Ascending aorta (tissue), 2 donors: ENCODE measurements at regions not wholly inside any gene's neighbourhood (a gene's known extent, or its start where the extent isn't known, plus 50 kb on each side); places are given as distances from the start of the nearest gene placed in this dataset.

ENCODE experiments used
- DNase-seq, 2 donors: peaks; one replicate each; pipeline ENCODE4 v3.0.0-alpha.2; 2019; ENCODE audit warnings: low spot score in 2 of 2
- H3K27ac ChIP-seq, 2 donors: fragments of 200-600 bp; sonication (generic); one replicate each; pipeline ENCODE4 v1.5.1; 2016 to 2017; ENCODE audit warnings: mild to moderate bottlenecking in 1 of 2
- H3K27me3 ChIP-seq: fragments of 200-600 bp; sonication (generic); one replicate; pipeline ENCODE4 v1.5.1; 2017
- H3K36me3 ChIP-seq, 2 donors: fragments of 200-600 bp; sonication (generic); one replicate each; pipeline ENCODE4 v1.5.1; 2016
- H3K4me1 ChIP-seq, 2 donors: fragments of 200-600 bp; sonication (generic); one replicate each; pipeline ENCODE4 v1.5.1; 2016 to 2017; ENCODE audit warnings: mild to moderate bottlenecking in 1 of 2
- H3K4me3 ChIP-seq, 2 donors: fragments of 200-600 bp; sonication (generic); one replicate each; pipeline ENCODE4 v1.5.1; 2016 to 2017; ENCODE audit warnings: mild to moderate bottlenecking in 1 of 2
- H3K9me3 ChIP-seq, 2 donors: fragments of 200-600 bp; sonication (generic); one replicate each; pipeline ENCODE4 v1.5.1; 2016
- CTCF ChIP-seq, 3 experiments: fragments of 200-600 bp in 2 of 3; fragments of 450-650 bp in 1 of 3; sonication (generic) in 2 of 3; IDR thresholded peaks; one replicate each; pipeline ENCODE4 v1.5.1; 2016 to 2019; ENCODE audit warnings: antibody characterized with exemption in 3 of 3, mild to moderate bottlenecking in 1 of 3, moderate library complexity in 1 of 3
- intact Hi-C: fragments of 100-400 bp; cut with DNase I; formaldehyde crosslinking; loops from one replicate; pipeline ENCODE4 v1.15.1; 2023

- no peaks in the 10 kb centered on the region for H3K27me3 ChIP-seq
- intact Hi-C loops, result no loop called here
- no peaks in the 10 kb centered on the region for H3K4me1 ChIP-seq
- no peaks in the 10 kb centered on the region for H3K36me3 ChIP-seq
- no peak for DNase-seq
- no peak overlapping the region for H3K4me3 ChIP-seq
- H3K9me3 ChIP-seq, result peaks cover 0 to 1% of the 10 kb centered on the region in 2 donors
- no peak for TF ChIP-seq CTCF (IDR thresholded peaks at IDR 0.05)
- H3K27ac ChIP-seq, result no peak overlapping the region
Observed at GRCh38 chr1:177547200-177547599, 376.4 kb downstream of the BRINP2 start.

- Histone ChIP-seq H3K4me1 (no peaks in the 10 kb centered on the region), H3K9me3 (peaks cover 0 to 2% of the 10 kb centered on the region in 2 donors), H3K27me3 (no peaks in the 10 kb centered on the region), H3K4me3 (no peak overlapping the region), H3K27ac (no peak overlapping the region), H3K36me3 (no peaks in the 10 kb centered on the region)
- TF ChIP-seq CTCF (IDR thresholded peaks at IDR 0.05), result no peak
- no peak for DNase-seq
- intact Hi-C loops, result no loop called here
Observed at GRCh38 chr1:177546346-177546745, 375.6 kb downstream of the BRINP2 start.

- H3K27ac ChIP-seq, result no peak overlapping the region
Observed at GRCh38 chr1:177526201-177526600, 355.4 kb downstream of the BRINP2 start.

GRCh38 chr1:177525176-177525575 lies 354.4 kb downstream of the BRINP2 start:
- Histone ChIP-seq H3K4me3 (no peak overlapping the region), H3K27me3 (no peaks in the 10 kb centered on the region), H3K9me3 (no peaks in the 10 kb centered on the region), H3K4me1 (no peaks in the 10 kb centered on the region), H3K27ac (no peak overlapping the region), H3K36me3 (no peaks in the 10 kb centered on the region)
- TF ChIP-seq CTCF (IDR thresholded peaks at IDR 0.05), result no peak
- intact Hi-C loops, result no loop called here
- DNase-seq, result no peak

More at GRCh38 chr1:177526201-177526600, 355.4 kb downstream of the BRINP2 start:
- Histone ChIP-seq H3K36me3 (no peaks in the 10 kb centered on the region), H3K4me1 (no peaks in the 10 kb centered on the region), H3K4me3 (no peak overlapping the region), H3K27me3 (no peaks in the 10 kb centered on the region), H3K9me3 (no peaks in the 10 kb centered on the region)
- no peak for TF ChIP-seq CTCF (IDR thresholded peaks at IDR 0.05)
- intact Hi-C loops, result no loop called here
- DNase-seq, result no peak

- intact Hi-C loops, result no loop called here
- Histone ChIP-seq H3K4me3 (no peak overlapping the region), H3K4me1 (no peaks in the 10 kb centered on the region), H3K27ac (no peak overlapping the region), H3K9me3 (no peaks in the 10 kb centered on the region), H3K27me3 (no peaks in the 10 kb centered on the region), H3K36me3 (no peaks in the 10 kb centered on the region)
- DNase-seq, result no peak
- no peak for TF ChIP-seq CTCF (IDR thresholded peaks at IDR 0.05)
Observed at GRCh38 chr1:177517546-177517945, 346.8 kb downstream of the BRINP2 start.

- H3K27ac ChIP-seq, result no peak overlapping the region
- H3K27me3 ChIP-seq, result no peaks in the 10 kb centered on the region
- no peak for DNase-seq
- no peak for TF ChIP-seq CTCF (IDR thresholded peaks at IDR 0.05)
- no peaks in the 10 kb centered on the region for H3K4me1 ChIP-seq
- intact Hi-C loops, result no loop called here
- no peaks in the 10 kb centered on the region for H3K9me3 ChIP-seq
- H3K36me3 ChIP-seq, result no peaks in the 10 kb centered on the region
- H3K4me3 ChIP-seq, result no peak overlapping the region
Observed at GRCh38 chr1:177514207-177514606, 343.4 kb downstream of the BRINP2 start.
